ENCODE measurements at regions not wholly inside any gene's neighbourhood (a gene's known extent, or its start where the extent isn't known, plus 50 kb on each side); places are given as distances from the start of the nearest gene placed in this dataset.
A peak's percentile ranks its signal among the peaks of the same experiment; 100 is the strongest.

GRCh38 chr15:91521548-91521947 lies 332.0 kb upstream of the SLCO3A1 start:
- DNase-seq = no peak
- H3K27me3 ChIP-seq (ENCODE audit: low read depth) = no peaks in the 10 kb centered on the region
- no peak overlapping the region for H3K4me3 ChIP-seq
- no peak overlapping the region for H3K27ac ChIP-seq (replicated peaks)
- TF ChIP-seq, protein P1, sequence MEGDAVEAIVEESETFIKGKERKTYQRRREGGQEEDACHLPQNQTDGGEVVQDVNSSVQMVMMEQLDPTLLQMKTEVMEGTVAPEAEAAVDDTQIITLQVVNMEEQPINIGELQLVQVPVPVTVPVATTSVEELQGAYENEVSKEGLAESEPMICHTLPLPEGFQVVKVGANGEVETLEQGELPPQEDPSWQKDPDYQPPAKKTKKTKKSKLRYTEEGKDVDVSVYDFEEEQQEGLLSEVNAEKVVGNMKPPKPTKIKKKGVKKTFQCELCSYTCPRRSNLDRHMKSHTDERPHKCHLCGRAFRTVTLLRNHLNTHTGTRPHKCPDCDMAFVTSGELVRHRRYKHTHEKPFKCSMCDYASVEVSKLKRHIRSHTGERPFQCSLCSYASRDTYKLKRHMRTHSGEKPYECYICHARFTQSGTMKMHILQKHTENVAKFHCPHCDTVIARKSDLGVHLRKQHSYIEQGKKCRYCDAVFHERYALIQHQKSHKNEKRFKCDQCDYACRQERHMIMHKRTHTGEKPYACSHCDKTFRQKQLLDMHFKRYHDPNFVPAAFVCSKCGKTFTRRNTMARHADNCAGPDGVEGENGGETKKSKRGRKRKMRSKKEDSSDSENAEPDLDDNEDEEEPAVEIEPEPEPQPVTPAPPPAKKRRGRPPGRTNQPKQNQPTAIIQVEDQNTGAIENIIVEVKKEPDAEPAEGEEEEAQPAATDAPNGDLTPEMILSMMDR (IDR thresholded peaks at IDR 0.05; ENCODE audit: borderline replicate concordance) = no peak
- peaks cover 3% of the 10 kb centered on the region for H3K4me1 ChIP-seq
- H3K9me3 ChIP-seq (replicated peaks) = peaks cover 5% of the 10 kb centered on the region
- intact Hi-C loops (cut with micrococcal nuclease) = no loop called here
- no peaks in the 10 kb centered on the region for H3K36me3 ChIP-seq

DNA sequence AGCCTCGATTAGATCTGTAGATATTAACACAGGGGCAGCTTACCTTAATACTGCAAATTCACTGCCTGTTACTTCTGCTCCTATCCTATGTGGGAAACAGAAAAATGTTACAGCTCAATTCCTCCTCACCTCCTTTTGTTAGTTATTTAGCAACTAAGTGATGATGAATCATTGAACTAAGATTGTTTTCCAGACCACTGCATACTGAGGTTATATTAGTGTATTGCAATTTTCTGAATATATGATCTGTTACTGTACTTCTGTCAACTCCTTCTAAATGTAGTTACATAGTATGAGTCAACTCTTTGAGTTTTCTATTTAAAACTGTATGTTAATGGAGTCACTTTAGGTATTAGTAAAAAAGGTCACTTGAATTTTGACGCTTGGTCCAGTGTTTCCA lies 331.5 kb upstream of the SLCO3A1 start:
- peaks cover 5% of the 10 kb centered on the region for H3K9me3 ChIP-seq (replicated peaks)
- no peak overlapping the region for H3K4me3 ChIP-seq
- H3K4me1 ChIP-seq = peaks cover 3% of the 10 kb centered on the region
- H3K27ac ChIP-seq (replicated peaks) = no peak overlapping the region
- TF ChIP-seq, protein P1 (IDR thresholded peaks at IDR 0.05; ENCODE audit: borderline replicate concordance) = no peak
- DNase-seq = no peak
- intact Hi-C loops (cut with micrococcal nuclease) = no loop called here
- no peaks in the 10 kb centered on the region for H3K36me3 ChIP-seq
- H3K27me3 ChIP-seq (ENCODE audit: low read depth) = peaks cover 2% of the 10 kb centered on the region

GRCh38 chr15:91522605-91523332 lies 330.7 kb upstream of the SLCO3A1 start:
- Histone ChIP-seq H3K36me3 (no peaks in the 10 kb centered on the region), H3K27ac (replicated peaks) (no peak overlapping the region), H3K4me3 (no peak overlapping the region), H3K9me3 (replicated peaks) (peaks cover 5% of the 10 kb centered on the region), H3K4me1 (peaks cover 3% of the 10 kb centered on the region), H3K27me3 (ENCODE audit: low read depth) (peaks cover 3% of the 10 kb centered on the region)
- no peak for DNase-seq
- intact Hi-C loops (cut with micrococcal nuclease) = no loop called here
- TF ChIP-seq, protein P1 (IDR thresholded peaks at IDR 0.05; ENCODE audit: borderline replicate concordance) = peak; percentile 55

DNA sequence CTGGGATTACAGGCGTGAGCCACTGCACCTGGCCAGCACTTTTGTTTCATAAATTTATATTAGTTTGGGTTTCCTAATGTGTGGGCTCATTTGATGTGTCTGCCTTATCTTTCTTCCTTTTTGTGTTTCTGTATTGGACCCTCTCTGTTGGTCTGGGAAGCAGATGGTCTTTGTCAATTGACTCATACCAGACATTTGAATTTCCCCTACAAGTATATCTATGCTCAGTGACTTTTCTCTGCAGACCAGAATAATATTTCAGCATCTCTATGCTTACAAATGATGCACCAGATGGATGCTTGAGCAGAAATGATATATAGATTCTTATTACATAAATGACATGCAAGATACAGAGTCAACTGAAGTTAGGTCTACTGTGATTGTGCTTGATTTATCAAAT lies 329.9 kb upstream of the SLCO3A1 start:
- TF ChIP-seq, protein P1 (IDR thresholded peaks at IDR 0.05; ENCODE audit: borderline replicate concordance) = no peak
- intact Hi-C loops (cut with micrococcal nuclease) = no loop called here
- peaks cover 5% of the 10 kb centered on the region for H3K9me3 ChIP-seq (replicated peaks)
- no peak for DNase-seq
- peaks cover 3% of the 10 kb centered on the region for H3K27me3 ChIP-seq (ENCODE audit: low read depth)
- H3K36me3 ChIP-seq = no peaks in the 10 kb centered on the region
- peaks cover 3% of the 10 kb centered on the region for H3K4me1 ChIP-seq
- H3K27ac ChIP-seq (replicated peaks) = no peak overlapping the region
- H3K4me3 ChIP-seq = no peak overlapping the region

GRCh38 chr15:91524534-91524933 lies 329.0 kb upstream of the SLCO3A1 start:
- Histone ChIP-seq H3K4me1 (peaks cover 3% of the 10 kb centered on the region), H3K36me3 (no peaks in the 10 kb centered on the region), H3K9me3 (replicated peaks) (peaks cover 5% of the 10 kb centered on the region), H3K4me3 (no peak overlapping the region), H3K27ac (replicated peaks) (no peak overlapping the region), H3K27me3 (ENCODE audit: low read depth) (peaks cover 3% of the 10 kb centered on the region)
- no peak for DNase-seq
- intact Hi-C loops (cut with micrococcal nuclease) = no loop called here
- TF ChIP-seq, protein P1 (IDR thresholded peaks at IDR 0.05; ENCODE audit: borderline replicate concordance) = no peak

Measured in left ventricle myocardium inferior (tissue), 1 donor.